ENCODE measurements at regions not wholly inside any gene's neighbourhood (a gene's known extent, or its start where the extent isn't known, plus 50 kb on each side); places are given as distances from the start of the nearest gene placed in this dataset.

- DNase-seq (ENCODE audit: low read depth in 2 of 2) = no peak
Measured at GRCh38 chr2:181114021-181114420, 133.6 kb downstream of the UBE2E3 start.

- no peak for DNase-seq (ENCODE audit: low read depth in 2 of 2)
Measured at GRCh38 chr2:181116261-181116660, 135.9 kb downstream of the UBE2E3 start.

- DNase-seq (ENCODE audit: low read depth in 2 of 2) = no peak
Measured at GRCh38 chr2:181117206-181117925, 137.0 kb downstream of the UBE2E3 start.

GRCh38 chr2:181120625-181121024 is 140.2 kb downstream of the UBE2E3 start:
- DNase-seq (ENCODE audit: low read depth in 2 of 2) = no peak

GRCh38 chr2:181121996-181122395 is 141.6 kb downstream of the UBE2E3 start:
- no peak for DNase-seq (ENCODE audit: low read depth in 2 of 2)

GRCh38 chr2:181122601-181123000 is 142.2 kb downstream of the UBE2E3 start:
- DNase-seq (ENCODE audit: low read depth in 2 of 2) = no peak

GRCh38 chr2:181123798-181124231 is 143.4 kb downstream of the UBE2E3 start:
- no peak for DNase-seq (ENCODE audit: low read depth in 2 of 2)

- no peak for DNase-seq (ENCODE audit: low read depth in 2 of 2)
Measured at GRCh38 chr2:181124497-181124896, 144.1 kb downstream of the UBE2E3 start.

- no peak for DNase-seq (ENCODE audit: low read depth in 2 of 2)
Measured at GRCh38 chr2:181125359-181125758, 145.0 kb downstream of the UBE2E3 start.

GRCh38 chr2:181126311-181126868 is 146.0 kb downstream of the UBE2E3 start:
- DNase-seq (ENCODE audit: low read depth in 2 of 2) = no peak

GRCh38 chr2:181128199-181128598 is 147.8 kb downstream of the UBE2E3 start:
- no peak for DNase-seq (ENCODE audit: low read depth in 2 of 2)

- no peak for DNase-seq (ENCODE audit: low read depth in 2 of 2)
Measured at GRCh38 chr2:181129364-181130056, 149.1 kb downstream of the UBE2E3 start.

- no peak for DNase-seq (ENCODE audit: low read depth in 2 of 2)
Measured at GRCh38 chr2:181130686-181131085, 150.3 kb downstream of the UBE2E3 start.

- no peak for DNase-seq (ENCODE audit: low read depth in 2 of 2)
Measured at GRCh38 chr2:181131584-181131983, 151.2 kb downstream of the UBE2E3 start.

- no peak for DNase-seq (ENCODE audit: low read depth in 2 of 2)
Measured at GRCh38 chr2:181138816-181139215, 158.4 kb downstream of the UBE2E3 start.

- no peak for DNase-seq (ENCODE audit: low read depth in 2 of 2)
Measured at GRCh38 chr2:181139831-181140230, 159.4 kb downstream of the UBE2E3 start.

- DNase-seq (ENCODE audit: low read depth in 2 of 2) = no peak
Measured at GRCh38 chr2:181140414-181140813, 160.0 kb downstream of the UBE2E3 start.

GRCh38 chr2:181140928-181141327 is 160.5 kb downstream of the UBE2E3 start:
- DNase-seq (ENCODE audit: low read depth in 2 of 2) = no peak

GRCh38 chr2:181141676-181142075 is 161.3 kb downstream of the UBE2E3 start:
- no peak for DNase-seq (ENCODE audit: low read depth in 2 of 2)

GRCh38 chr2:181142514-181142913 is 162.1 kb downstream of the UBE2E3 start:
- DNase-seq (ENCODE audit: low read depth in 2 of 2) = no peak

- DNase-seq (ENCODE audit: low read depth in 2 of 2) = no peak
Measured at GRCh38 chr2:181143790-181144300, 163.4 kb downstream of the UBE2E3 start.

GRCh38 chr2:181145645-181146044 is 165.2 kb downstream of the UBE2E3 start:
- DNase-seq (ENCODE audit: low read depth in 2 of 2) = no peak

- no peak for DNase-seq (ENCODE audit: low read depth in 2 of 2)
Measured at GRCh38 chr2:181146171-181146570, 165.8 kb downstream of the UBE2E3 start.
